ENCODE measurements at regions not wholly inside any gene's neighbourhood (a gene's known extent, or its start where the extent isn't known, plus 50 kb on each side); places are given as distances from the start of the nearest gene placed in this dataset.

DNA sequence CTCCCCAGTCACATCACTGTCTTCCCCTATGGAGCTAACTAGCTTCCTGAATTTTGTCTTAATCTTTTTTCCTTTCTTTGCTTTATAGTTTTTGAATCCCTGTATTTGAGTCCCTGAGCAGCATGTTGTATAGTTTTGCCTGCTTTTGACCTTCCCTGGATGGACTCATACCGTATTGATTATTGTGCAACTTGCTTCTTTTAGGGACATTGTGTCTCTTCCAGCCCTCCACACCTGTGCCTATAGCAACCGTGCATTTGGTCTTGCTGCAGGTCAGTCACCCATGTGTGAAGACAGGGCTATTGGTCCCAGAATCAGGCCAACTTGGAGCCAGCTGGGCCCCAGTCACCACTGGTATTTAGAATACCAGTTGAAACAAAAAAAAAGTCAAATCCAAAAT is 158.9 kb upstream of the ADCY1 start:
- Histone ChIP-seq H3K4me3 (ENCODE audit: low read depth, low read length) (no peak overlapping the region), H3K27me3 (ENCODE audit: control insufficient read depth, insufficient read depth, low read length) (no peaks in the 10 kb centered on the region), H3K36me3 (ENCODE audit: control insufficient read depth, insufficient read depth, low read length) (no peaks in the 10 kb centered on the region)
- TF ChIP-seq CTCF (IDR thresholded peaks at IDR 0.05; ENCODE audit: insufficient read depth, low read depth, low read length) = no peak
- DNase-seq (ENCODE audit: low read depth) = no peak
- POLR2A ChIA-PET = no interaction called here
- CTCF ChIA-PET = interaction anchor here (1.2 kb wide), 1 partner anchor 17 kb away, joined by 3 read pairs; no protein-coding TSS in a partner anchor

DNA sequence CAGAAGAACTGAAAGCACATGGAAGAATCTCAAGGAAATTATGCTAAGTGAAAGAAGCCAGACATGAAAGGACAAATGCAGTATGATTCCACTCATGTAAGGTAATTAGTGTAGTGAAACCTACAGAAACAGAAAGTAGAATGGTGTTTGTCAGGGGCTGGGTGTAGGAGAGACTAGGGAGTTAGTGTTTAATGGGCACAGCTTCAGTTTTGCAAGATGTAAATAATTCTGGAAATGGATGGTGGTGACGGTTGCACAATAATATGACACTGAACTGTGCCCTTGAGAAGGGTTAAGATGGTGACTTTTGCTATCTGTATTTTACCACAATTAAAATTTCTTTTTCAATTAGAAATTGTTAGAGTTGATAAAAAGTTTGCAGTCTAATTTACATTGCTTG is 157.3 kb upstream of the ADCY1 start:
- H3K36me3 ChIP-seq (ENCODE audit: control insufficient read depth, insufficient read depth, low read length) = no peaks in the 10 kb centered on the region
- CTCF ChIA-PET = no interaction called here
- TF ChIP-seq CTCF (IDR thresholded peaks at IDR 0.05; ENCODE audit: insufficient read depth, low read depth, low read length) = no peak
- no peaks in the 10 kb centered on the region for H3K27me3 ChIP-seq (ENCODE audit: control insufficient read depth, insufficient read depth, low read length)
- DNase-seq (ENCODE audit: low read depth) = no peak
- H3K4me3 ChIP-seq (ENCODE audit: low read depth, low read length) = no peak overlapping the region
- POLR2A ChIA-PET = no interaction called here

- Histone ChIP-seq H3K27me3 (ENCODE audit: control insufficient read depth, insufficient read depth, low read length) (no peaks in the 10 kb centered on the region), H3K4me3 (ENCODE audit: low read depth, low read length) (no peak overlapping the region), H3K36me3 (ENCODE audit: control insufficient read depth, insufficient read depth, low read length) (no peaks in the 10 kb centered on the region)
- ChIA-PET POLR2A (no interaction called here), CTCF (no interaction called here)
- TF ChIP-seq CTCF (IDR thresholded peaks at IDR 0.05; ENCODE audit: insufficient read depth, low read depth, low read length) = no peak
- DNase-seq (ENCODE audit: low read depth) = no peak
Measured at GRCh38 chr7:45417268-45417667, 156.9 kb upstream of the ADCY1 start.

DNA sequence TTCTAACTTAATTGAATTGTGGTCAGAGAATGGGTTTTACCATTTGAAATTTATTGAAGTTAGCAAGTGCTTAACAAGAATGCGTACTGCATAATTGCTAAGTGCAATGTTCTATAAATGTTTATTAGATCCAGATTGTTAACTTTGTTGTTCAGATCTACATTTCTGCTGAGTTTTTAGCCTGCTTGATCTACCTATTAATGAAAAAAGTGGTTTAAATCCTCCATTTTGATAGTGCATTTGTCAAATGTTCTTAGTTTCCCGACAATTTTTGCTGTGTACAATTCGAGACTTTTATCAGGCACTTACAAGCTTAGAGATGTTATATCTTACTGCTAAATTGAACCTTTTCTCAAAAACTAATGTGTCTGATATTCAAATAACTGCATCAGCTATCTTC is 156.4 kb upstream of the ADCY1 start:
- no peak for TF ChIP-seq CTCF (IDR thresholded peaks at IDR 0.05; ENCODE audit: insufficient read depth, low read depth, low read length)
- Histone ChIP-seq H3K27me3 (ENCODE audit: control insufficient read depth, insufficient read depth, low read length) (no peaks in the 10 kb centered on the region), H3K4me3 (ENCODE audit: low read depth, low read length) (no peak overlapping the region), H3K36me3 (ENCODE audit: control insufficient read depth, insufficient read depth, low read length) (no peaks in the 10 kb centered on the region)
- DNase-seq (ENCODE audit: low read depth) = no peak
- POLR2A ChIA-PET = no interaction called here
- CTCF ChIA-PET = no interaction called here

GRCh38 chr7:45420843-45421495 is 153.2 kb upstream of the ADCY1 start:
- Histone ChIP-seq H3K36me3 (ENCODE audit: control insufficient read depth, insufficient read depth, low read length) (no peaks in the 10 kb centered on the region), H3K4me3 (ENCODE audit: low read depth, low read length) (no peak overlapping the region), H3K27me3 (ENCODE audit: control insufficient read depth, insufficient read depth, low read length) (peaks cover 3% of the 10 kb centered on the region; the same call in 1 of the 2 replicates)
- CTCF ChIA-PET = no interaction called here
- no peak for DNase-seq (ENCODE audit: low read depth)
- TF ChIP-seq CTCF (IDR thresholded peaks at IDR 0.05; ENCODE audit: insufficient read depth, low read depth, low read length) = no peak
- POLR2A ChIA-PET = no interaction called here
